GM21737 (cell line): ENCODE measurements at regions not wholly inside any gene's neighbourhood (a gene's known extent, or its start where the extent isn't known, plus 50 kb on each side); places are given as distances from the start of the nearest gene placed in this dataset.
"Not testable (repeated sequence)": the region's sequence is repeated elsewhere in the genome, so short reads cannot be mapped to it uniquely, and the experiment has no call there.

Experiments
- ATAC-seq: cut with Tn5 transposase; IDR thresholded peaks from one replicate; pipeline ENCODE4 v1.9.1; 2021; ENCODE audit warnings: mild to moderate bottlenecking, moderate library complexity; ENCODE audit not compliant: unreplicated experiment

DNA sequence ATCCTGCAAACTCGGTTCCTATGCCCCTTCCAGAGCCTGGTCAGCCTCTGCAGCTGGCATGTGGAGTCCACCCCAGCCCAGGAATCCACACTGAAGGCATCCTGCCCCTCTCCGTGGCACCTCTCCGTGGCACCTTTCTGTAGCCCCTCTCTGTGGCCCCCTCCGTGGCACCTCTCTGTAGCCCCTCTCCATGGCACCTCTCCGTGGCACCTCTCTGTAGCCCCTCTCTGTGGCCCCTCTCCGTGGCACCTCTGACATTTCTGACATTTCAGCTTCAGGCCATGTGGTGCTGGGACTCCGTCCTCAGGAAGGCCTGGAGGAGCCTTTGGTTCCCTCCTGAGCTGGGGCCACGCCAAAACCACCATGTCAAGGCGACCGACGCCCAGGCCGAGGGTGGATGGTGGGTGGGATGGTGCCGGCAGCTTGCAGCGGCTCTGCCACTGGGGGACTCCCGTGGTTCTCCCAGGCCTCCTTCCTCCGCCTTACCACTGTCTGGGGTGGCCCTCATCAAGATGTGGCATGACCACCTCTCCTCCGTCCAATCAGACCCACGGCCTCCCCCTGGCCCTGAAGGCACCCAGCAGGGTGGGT lies 1518.5 kb downstream of the BRD1 start:
- no peak for ATAC-seq

DNA sequence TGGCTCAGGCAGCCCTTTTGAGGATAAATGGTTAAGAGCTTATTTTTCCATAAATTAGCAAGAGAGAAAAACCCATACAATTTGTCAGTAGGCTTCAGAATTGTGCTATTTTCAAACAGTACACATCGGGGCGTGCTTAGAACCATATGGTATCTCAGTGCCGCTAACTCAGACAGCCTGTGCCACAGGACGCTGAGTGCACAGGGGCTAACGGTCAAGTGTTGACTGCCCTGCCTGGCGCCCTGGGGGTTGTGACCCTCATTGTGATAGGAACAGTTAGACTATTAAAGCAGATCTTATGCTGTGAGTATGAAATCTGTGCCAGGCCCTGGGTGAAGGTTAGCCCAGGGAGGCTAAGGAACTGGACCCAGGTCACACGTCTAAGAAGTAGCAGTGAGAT lies 1519.7 kb downstream of the BRD1 start:
- no peak for ATAC-seq

- no peak for ATAC-seq
Measured at GRCh38 chr22:48306785-48307510, 1520.7 kb downstream of the BRD1 start.

DNA sequence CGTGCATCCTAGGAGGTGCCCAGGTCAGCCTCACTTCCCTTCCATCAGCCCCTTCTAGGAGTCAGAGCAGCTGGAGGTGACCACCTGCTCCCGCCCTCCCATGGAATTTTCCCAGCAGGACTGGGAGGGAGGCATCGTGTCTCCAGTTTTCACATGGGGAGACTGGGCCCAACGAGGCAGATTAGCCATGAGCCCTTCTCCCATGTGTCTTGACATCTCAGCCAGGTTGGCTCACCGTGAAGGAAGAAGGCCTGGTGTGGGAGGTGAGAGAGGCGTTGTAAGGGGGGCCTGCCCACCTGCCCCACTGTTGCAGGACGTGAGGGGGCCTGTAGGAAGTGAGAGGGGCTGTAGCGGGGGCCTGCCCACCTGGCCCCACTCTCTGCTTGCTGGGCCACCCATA lies 1521.4 kb downstream of the BRD1 start:
- ATAC-seq = no peak

GRCh38 chr22:48305726-48306235 lies 1521.9 kb downstream of the BRD1 start:
- no peak for ATAC-seq

DNA sequence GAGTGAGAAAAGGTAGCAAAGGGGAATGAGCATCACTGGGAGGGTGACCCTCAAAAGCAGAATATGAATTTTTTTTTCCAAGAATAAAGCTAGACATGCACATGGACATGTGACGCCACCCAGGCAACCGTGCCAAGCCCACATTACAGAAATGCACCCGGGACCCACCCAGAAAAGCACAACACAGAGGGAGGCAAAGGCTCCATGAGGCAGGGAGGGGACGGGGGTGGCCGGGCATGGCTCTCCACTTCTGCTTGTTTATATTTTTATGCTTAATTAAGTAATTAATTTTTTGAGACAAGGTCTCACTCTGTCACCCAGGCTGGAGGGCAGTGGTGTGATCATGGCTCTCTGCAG lies 1524.3 kb downstream of the BRD1 start:
- no peak for ATAC-seq

DNA sequence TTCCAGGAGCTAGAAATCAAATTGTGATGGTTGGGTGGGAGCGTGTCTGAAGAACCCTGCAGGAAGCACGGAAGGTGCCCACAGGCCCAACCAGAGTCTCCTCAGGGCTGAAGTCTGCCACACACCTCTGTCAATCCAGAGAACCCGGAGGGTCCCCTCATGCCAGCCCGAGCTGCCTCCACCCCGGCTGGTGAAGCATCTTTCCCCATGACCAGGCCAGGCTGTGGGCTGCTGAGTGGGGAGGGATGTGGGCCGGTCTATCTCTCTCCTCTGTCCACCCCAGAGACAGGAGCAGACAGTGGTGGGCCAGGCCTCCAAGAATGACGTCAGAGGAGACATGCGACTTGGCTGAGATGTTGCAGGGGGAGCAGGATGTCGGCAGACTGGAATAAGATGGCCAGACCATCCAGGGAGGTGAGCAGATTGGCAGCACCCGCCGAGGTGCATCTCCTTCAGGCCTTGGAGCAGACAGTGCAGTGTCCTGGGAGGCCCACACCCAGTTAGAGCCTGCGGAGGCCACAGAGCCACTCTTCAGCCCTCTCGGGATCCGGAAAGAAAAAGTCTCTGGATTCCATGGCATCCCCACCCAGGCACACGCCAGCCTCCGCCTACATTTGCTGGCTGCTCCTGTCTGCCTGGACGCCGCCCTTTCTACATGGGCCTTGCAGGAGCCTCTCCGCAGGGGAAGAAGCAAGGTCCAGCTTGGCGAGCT lies 1524.9 kb downstream of the BRD1 start:
- ATAC-seq = no peak

DNA sequence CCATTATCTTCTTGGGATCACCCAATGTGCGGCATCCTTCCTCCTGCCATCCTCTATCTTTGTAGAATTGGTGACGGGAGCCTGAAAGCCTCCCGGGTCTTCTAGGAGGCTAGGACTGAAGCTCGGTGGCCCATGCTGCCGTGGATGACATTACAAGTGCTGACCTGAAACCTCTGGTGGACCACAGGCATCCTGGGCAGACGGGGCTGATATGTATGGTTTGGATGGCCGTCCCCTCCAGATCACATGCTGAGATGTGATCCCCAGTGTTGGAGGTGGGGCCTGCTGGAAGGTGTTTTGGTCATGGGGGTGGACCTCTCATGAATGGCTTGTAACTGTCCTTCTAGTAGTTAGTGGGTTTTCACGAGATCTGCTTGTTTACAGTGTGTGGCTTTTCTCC lies 1525.8 kb downstream of the BRD1 start:
- ATAC-seq = no peak

DNA sequence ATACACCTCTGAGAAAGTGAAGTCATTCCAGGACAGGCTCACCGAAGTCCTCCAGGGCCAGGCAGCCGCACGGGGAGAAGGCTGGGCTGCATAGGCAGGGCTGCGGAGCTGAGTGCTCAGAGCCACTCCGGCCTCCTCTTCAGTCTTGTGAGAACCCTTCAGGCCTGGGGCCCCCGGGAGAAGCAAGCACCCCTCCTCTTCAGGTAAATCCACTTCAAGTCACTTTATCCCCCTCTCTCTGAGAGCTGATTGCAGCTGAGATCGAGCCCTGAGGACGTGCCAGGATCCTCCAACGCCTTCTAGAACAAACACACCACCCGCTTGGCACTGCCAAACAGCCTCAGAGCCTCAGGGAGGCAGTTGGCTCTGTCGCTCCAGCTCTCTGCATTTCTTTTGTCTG lies 1526.3 kb downstream of the BRD1 start:
- no peak for ATAC-seq

DNA sequence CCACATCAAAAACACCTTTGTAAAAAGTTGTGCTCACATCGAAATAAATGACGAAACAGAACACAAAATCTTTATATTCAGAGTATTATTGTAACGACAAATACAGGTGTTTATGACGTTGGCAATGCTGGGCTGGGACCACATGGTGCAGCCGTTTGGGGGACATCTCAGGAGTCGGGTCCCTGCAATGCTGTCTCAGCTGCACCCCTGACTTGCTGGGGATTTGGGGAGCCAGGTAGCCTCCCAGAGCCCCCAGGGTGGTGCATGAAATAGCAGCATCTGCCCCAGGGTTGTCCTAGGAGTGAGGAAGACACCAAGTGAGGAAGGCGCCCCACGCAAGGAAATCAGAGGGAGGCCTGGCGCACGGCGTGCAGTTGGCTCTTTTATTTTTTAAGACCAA lies 1526.8 kb downstream of the BRD1 start:
- no peak for ATAC-seq

DNA sequence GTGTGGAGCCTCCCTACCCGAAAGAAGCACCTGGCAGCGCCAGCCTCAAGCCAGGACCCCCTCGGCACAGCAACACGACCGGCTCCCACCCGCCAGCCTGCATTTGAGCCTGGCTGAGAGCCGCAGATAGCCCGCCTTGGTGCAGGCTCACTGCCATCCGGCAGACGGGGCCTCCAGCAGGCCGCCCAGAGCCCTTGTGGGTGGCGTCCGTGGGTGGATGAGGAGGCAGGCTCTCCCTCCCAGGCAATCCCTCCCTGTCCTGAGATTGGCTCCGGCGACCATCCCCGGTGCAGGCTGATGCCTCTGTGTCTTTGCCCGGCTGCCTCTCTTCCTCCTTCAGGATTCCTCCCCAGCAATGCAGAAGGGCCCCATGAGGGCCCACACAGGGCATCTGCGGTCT lies 1527.9 kb downstream of the BRD1 start:
- ATAC-seq = no peak

- ATAC-seq = no peak
Measured at GRCh38 chr22:48299124-48299523, 1528.5 kb downstream of the BRD1 start.

DNA sequence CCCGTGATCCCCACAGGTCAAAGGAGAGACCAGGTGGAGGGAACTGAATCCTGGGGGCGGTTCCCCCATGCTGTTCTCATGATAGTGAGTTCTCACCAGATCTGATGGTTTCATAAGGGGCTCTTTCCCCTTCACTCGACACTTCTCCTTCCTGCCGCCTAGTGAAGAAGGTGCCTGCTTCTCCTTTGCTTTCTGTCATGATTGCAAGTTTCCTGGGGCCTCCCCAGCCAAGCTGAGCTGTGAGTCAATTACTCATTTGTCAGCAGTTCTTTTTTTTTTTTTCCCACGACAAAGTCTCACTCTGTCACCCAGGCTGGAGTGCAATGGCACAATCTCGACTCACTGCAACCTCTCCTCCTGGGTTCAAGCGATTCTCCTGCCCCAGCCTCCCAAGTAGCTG lies 1530.4 kb downstream of the BRD1 start:
- ATAC-seq = no peak

- not testable (repeated sequence) for ATAC-seq
Measured at GRCh38 chr22:48289954-48290353, 1527.5 kb downstream of the TBC1D22A start.

DNA sequence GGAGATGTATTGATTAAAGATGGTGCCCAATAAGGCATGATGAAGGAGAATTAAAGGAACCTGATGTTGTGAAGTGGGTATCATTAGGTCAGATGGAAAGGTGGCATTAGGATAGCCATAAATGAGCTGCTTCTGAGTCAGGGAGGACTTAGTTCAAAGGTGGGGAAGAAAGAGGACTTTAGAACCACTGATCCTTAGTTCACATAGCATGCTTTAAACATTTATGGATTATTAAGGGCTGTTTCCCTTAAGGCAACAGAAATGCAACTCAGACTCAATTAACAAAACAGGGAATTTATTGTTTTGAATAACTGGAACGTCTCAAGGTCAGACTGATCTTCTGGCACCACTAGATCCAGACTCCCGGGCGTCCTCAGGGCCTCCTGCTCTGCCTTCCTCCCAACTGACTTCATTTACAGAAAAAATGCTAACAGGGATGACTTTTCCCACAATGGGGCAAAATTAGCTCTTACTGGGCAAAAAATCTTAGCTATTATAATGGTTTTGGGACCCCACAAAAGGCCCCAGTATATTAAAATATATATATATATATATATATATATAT lies 1526.0 kb downstream of the TBC1D22A start:
- no peak for ATAC-seq

DNA sequence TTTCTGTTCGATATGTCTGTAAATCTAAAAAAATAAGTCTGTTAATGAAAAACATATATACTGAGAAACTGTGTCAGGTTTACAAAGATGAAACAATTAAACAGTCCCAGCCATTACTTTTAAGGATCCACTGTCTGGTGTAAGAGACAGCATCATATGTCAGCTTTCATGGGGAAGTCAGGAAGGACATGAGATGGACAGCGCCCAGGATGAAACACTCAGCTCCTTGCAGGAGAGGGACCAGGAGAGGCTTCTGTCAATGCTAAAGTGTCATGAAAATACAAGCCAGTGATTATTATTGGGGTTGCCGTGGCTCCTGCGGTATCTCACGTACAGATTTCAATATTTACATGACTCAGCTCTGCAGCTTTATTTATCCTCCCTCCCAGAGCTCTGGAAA lies 1524.6 kb downstream of the TBC1D22A start:
- ATAC-seq = no peak

DNA sequence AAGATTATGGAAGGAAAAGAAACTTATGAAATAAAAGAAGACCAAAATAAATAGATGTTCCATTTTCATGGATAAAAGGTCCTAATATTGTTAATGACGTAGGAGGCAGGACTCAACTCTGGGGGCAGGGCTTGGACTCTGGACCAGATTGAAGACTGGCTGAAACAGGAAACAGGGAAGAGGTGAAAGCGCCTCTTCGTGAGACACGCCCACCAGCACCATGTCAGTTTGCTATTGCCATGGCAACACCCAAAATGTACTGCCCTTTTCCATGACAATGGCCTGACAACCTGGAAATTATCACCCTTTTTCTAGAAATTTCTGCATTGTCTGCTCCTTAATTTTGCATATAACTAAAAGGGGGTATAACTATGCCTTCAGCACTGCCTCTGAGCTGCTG lies 1522.2 kb downstream of the TBC1D22A start:
- no peak for ATAC-seq

GRCh38 chr22:48282804-48283203 lies 1520.4 kb downstream of the TBC1D22A start:
- no peak for ATAC-seq

DNA sequence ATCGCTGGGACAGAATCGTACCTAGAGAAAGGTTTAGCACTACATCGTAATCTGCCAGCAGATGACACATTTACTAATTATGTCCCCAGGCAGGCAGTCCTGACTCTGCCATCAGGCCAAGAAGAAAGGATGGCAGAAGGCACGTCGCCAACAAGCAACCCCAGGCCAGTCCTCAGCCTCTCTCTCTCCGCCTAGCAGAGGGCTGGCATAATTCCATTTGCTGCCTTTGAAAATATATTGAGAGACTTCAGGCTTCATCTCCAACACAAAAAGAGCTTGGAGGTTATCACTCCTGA lies 1517.0 kb downstream of the TBC1D22A start:
- no peak for ATAC-seq

DNA sequence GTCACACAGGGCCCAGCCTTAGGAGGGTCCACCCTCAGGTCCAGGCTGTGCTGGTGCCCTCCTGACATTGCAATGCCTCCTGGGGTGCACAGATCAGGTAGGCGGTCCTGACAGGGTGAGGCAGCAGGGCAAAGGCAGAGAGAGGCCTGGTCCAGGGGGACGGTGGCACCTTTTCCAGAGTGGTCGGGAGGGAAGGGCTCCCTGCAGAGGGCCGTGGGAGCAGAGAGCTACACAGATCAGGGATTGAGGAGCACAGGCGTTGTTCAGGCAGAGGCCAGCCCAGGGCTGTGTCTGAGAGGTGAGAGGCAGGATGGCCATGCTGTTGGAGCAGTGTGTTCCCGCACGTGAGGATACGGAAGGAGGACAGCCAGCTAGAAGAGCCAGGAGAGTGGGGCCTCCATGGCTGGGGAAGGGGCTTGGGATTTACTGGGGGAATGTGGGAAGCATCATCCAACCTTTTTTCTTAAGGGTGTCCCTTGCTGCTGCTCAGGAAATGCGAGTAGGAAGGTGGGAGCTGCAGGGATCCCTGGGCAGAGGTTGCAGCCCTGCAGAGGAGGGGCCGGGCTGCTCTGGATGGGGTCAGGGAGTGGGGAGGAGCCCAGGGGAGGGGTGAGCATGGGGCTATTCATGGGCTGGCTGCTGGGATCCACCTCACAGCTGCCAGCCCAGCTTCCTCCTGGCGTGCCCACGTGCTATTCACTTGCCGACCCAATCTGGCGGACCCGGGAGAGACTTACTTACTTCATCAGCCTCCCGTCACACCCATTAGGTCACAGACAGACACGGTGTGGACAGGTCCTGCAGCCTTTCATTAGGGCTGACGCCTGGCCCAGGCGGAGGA lies 1516.4 kb downstream of the TBC1D22A start:
- ATAC-seq = no peak
